K562 (cell line): ENCODE measurements at regions not wholly inside any gene's neighbourhood (a gene's known extent, or its start where the extent isn't known, plus 50 kb on each side); places are given as distances from the start of the nearest gene placed in this dataset.

Source experiments
- ATAC-seq: fragments of 200-7000 bp; cut with Tn5 transposase; 3 replicates; pipeline ENCODE4 v1.9.1; 2020; ENCODE audit warnings: moderate library complexity
- BruUV-seq: library from RNA; stranded (reverse); fragments of 400-500 nt; replicated peaks from 2 replicates; lab custom pipeline; 2021; lab: Mats Ljungman, UMichigan
- CTCF ChIA-PET: fragments of 300-600 bp; formaldehyde crosslinking; extraction: SDS; loops from one replicate; lab custom pipeline; 2021; ENCODE audit warnings: low intra/inter-chr PET ratio; lab: Yijun Ruan, JAX
- POLR2A ChIA-PET: fragments of 300-600, 350-650 bp; sonication (Branson Sonifier 250); formaldehyde crosslinking; extraction: SDS; loops from one replicate; lab custom pipeline; 2021; ENCODE audit warnings: antibody characterized with exemption, inconsistent platforms; lab: Yijun Ruan, JAX
- DNase-seq, 4 experiments: peaks; one replicate each; pipeline versions ENCODE4 v3.0.0 to v3.0.0-alpha.2; 2011 to 2018; ENCODE audit warnings: low spot score in 3 of 4, mixed read lengths in 3 of 4; ENCODE audit errors: extremely low read depth in 1 of 4
- FAIRE-seq: peaks from 2 replicates; lab custom pipeline; 2011; peaks lifted over from hg19 to GRCh38; lab: Jason Lieb, UNC
- H2AFZ ChIP-seq: 2 replicates; pipeline ENCODE4 v1.6.0; 2011; ENCODE audit warnings: low read depth, low read length, control low read depth, inconsistent platforms
- H3K27ac ChIP-seq: fragments of 200-600 bp; 3 replicates; pipeline ENCODE4 v1.8.0; 2011; ENCODE audit warnings: low read depth, mild to moderate bottlenecking, control low read depth, inconsistent platforms, low read length, moderate library complexity, mixed read lengths; ENCODE audit errors: extremely low read depth
- H3K27me3 ChIP-seq, 2 experiments: fragments of 300-600 bp in 1 of 2; 2 replicates in 1 of 2; 3 replicates in 1 of 2; pipeline versions ENCODE4 v1.6.0 to v1.8.0; 2011; ENCODE audit warnings: inconsistent platforms in 2 of 2, low read length in 2 of 2, mild to moderate bottlenecking in 1 of 2, mixed read lengths in 1 of 2, moderate library complexity in 1 of 2; ENCODE audit not compliant: control insufficient read depth in 2 of 2, insufficient read depth in 2 of 2
- H3K36me3 ChIP-seq: fragments of 300-600 bp; 3 replicates; pipeline ENCODE4 v1.8.0; 2011; ENCODE audit warnings: mild to moderate bottlenecking, low read length, inconsistent platforms; ENCODE audit not compliant: control insufficient read depth, insufficient read depth
- H3K4me1 ChIP-seq, 2 experiments: fragments of 200-600 bp in 1 of 2; replicated peaks in 1 of 2; 2 replicates in 1 of 2; 3 replicates in 1 of 2; pipeline versions ENCODE4 v1.5.1 to v1.8.0; 2011; ENCODE audit warnings: inconsistent platforms in 2 of 2, low read length in 2 of 2, mild to moderate bottlenecking in 1 of 2, mixed read lengths in 1 of 2, moderate library complexity in 1 of 2; ENCODE audit not compliant: control insufficient read depth in 2 of 2, insufficient read depth in 2 of 2
- H3K4me2 ChIP-seq: 2 replicates; pipeline ENCODE4 v1.6.1; 2011; ENCODE audit warnings: low read length, control low read depth, inconsistent platforms, mixed read lengths; ENCODE audit not compliant: insufficient read depth
- H3K4me3 ChIP-seq: fragments of 200-600 bp; sonication (generic), shearing (Covaris generic); 2 replicates; pipeline ENCODE4 v1.5.1; 2016; ENCODE audit warnings: control low read depth, inconsistent platforms
- H3K79me2 ChIP-seq: fragments of 200-600 bp; 3 replicates; pipeline ENCODE4 v1.8.0; 2011; ENCODE audit warnings: low read length, inconsistent platforms; ENCODE audit not compliant: control insufficient read depth, insufficient read depth
- H3K9ac ChIP-seq, 2 experiments: 2 replicates each; pipeline versions ENCODE4 v1.6.0 to v1.6.1; 2011; ENCODE audit warnings: low read depth in 2 of 2, low read length in 2 of 2, control low read depth in 1 of 2, inconsistent platforms in 1 of 2, mild to moderate bottlenecking in 1 of 2, mixed read lengths in 1 of 2; ENCODE audit not compliant: insufficient read depth in 1 of 2
- H3K9me1 ChIP-seq: one replicate; pipeline ENCODE4 v1.6.0; 2011; ENCODE audit warnings: inconsistent platforms, mild to moderate bottlenecking, low read length, moderate library complexity; ENCODE audit not compliant: control insufficient read depth, insufficient read depth
- H3K9me3 ChIP-seq: replicated peaks from 2 replicates; pipeline ENCODE4 v1.5.1; 2011; ENCODE audit warnings: low read depth, low read length, inconsistent platforms; ENCODE audit not compliant: control insufficient read depth, insufficient read depth
- H4K20me1 ChIP-seq: replicated peaks from 2 replicates; pipeline ENCODE4 v1.6.1; 2011; ENCODE audit warnings: low read length, inconsistent platforms, mixed read lengths; ENCODE audit not compliant: control insufficient read depth, insufficient read depth
- FOSL1 ChIP-seq: fragments of 200-800 bp; sonication (Bioruptor generic); conservative IDR thresholded peaks from 2 replicates; pipeline ENCODE4 v1.6.1; 2016; ENCODE audit warnings: missing genetic modification characterization, missing compliant biosample characterization
- NFE2L1 ChIP-seq: fragments of 450-650 bp; IDR thresholded peaks from 2 replicates; pipeline ENCODE4 v1.6.1; 2016; ENCODE audit warnings: missing genetic modification characterization, low read depth, mild to moderate bottlenecking, missing compliant biosample characterization, moderate library complexity, borderline replicate concordance
- ZFP91 ChIP-seq: sonication (generic); formaldehyde crosslinking; IDR thresholded peaks from 2 replicates; pipeline ENCODE4 v1.8.0; 2022; ENCODE audit warnings: mild to moderate bottlenecking, missing genetic modification reagents
- ZNF197 ChIP-seq: fragments of 200-800 bp; sonication (Bioruptor generic); IDR thresholded peaks from 2 replicates; pipeline ENCODE4 v1.6.1; 2016; ENCODE audit warnings: low read depth, missing genetic modification characterization, missing compliant biosample characterization
- WGBS: fragments of 100-300 bp; shearing (Covaris generic); methylation state at CpG from one replicate; pipeline ENCODE4 v1.1.6; 2016; ENCODE audit warnings: low coverage, mixed read lengths; ENCODE audit not compliant: insufficient coverage; ENCODE audit errors: missing lambda C conversion rate; 5-methylcytosine and 5-hydroxymethylcytosine counted together
- in situ Hi-C: fragments of 300-500 bp; cut with MboI; formaldehyde crosslinking; loops from 4 replicates; pipeline ENCODE4 v1.15.0; 2018; ENCODE audit warnings: inconsistent platforms, mixed read lengths
- intact Hi-C: fragments of 100-400 bp; cut with micrococcal nuclease; formaldehyde crosslinking; loops from 2 replicates; pipeline ENCODE4 v1.14.2; 2022

- BruUV-seq: no TSS peak
- ATAC-seq: no peak
- Histone ChIP-seq H3K4me3 (no peak overlapping the region), H3K4me1 (no peaks in the 10 kb centered on the region), H3K27me3 (no peaks in the 10 kb centered on the region), H3K9ac (no peak overlapping the region), H2AFZ (no peak overlapping the region), H3K79me2 (no peaks in the 10 kb centered on the region), H3K4me2 (no peak overlapping the region), H3K27ac (no peak overlapping the region), H3K36me3 (no peaks in the 10 kb centered on the region), H3K9me3 (no peaks in the 10 kb centered on the region), H3K9me1 (no peaks in the 10 kb centered on the region), H4K20me1 (no peaks in the 10 kb centered on the region)
- no peak for DNase-seq
- ChIA-PET POLR2A (no interaction called here), CTCF (no interaction called here)
- intact Hi-C loops (no loop called here), in situ Hi-C loops (no loop called here)
- FAIRE-seq: no peak
- TF ChIP-seq NFE2L1 (tag): no peak
- TF ChIP-seq ZNF197 (CRISPR knock-in tag): no peak
- no peak for TF ChIP-seq FOSL1
- WGBS: 0% methylated on average over 8 of the region's 10 CpGs
These were observed 539.7 kb downstream of the RFC3 start for GRCh38 chr13:34357435-34358232.

GRCh38 chr13:34358811-34359513 is 541.0 kb downstream of the RFC3 start:
- no peaks in the 10 kb centered on the region for H3K79me2 ChIP-seq
- in situ Hi-C loops: no loop called here
- DNase-seq: no peak
- no TSS peak for BruUV-seq
- no peak overlapping the region for H3K4me2 ChIP-seq
- no peaks in the 10 kb centered on the region for H3K9me1 ChIP-seq
- H3K27me3 ChIP-seq: no peaks in the 10 kb centered on the region
- no peaks in the 10 kb centered on the region for H3K9me3 ChIP-seq
- no peaks in the 10 kb centered on the region for H3K36me3 ChIP-seq
- TF ChIP-seq ZFP91 (CRISPR knock-in tag): no peak
- TF ChIP-seq, all 486 proteins: peak for 0
- Histone ChIP-seq H3K4me3 (no peak overlapping the region), H2AFZ (no peak overlapping the region), H3K27ac (no peak overlapping the region), H4K20me1 (no peaks in the 10 kb centered on the region), H3K9ac (no peak overlapping the region), H3K4me1 (no peaks in the 10 kb centered on the region)
- WGBS: 0% methylated on average over 2 of the region's 2 CpGs
- FAIRE-seq (no peak), ATAC-seq (no peak)
- intact Hi-C loops: no loop called here
- ChIA-PET CTCF (no interaction called here), POLR2A (interaction anchor here (0.6 kb wide), 1 partner anchor 11 kb away, joined by 3 read pairs; no protein-coding TSS in a partner anchor)
